ENCODE measurements at regions not wholly inside any gene's neighbourhood (a gene's known extent, or its start where the extent isn't known, plus 50 kb on each side); places are given as distances from the start of the nearest gene placed in this dataset.

DNA sequence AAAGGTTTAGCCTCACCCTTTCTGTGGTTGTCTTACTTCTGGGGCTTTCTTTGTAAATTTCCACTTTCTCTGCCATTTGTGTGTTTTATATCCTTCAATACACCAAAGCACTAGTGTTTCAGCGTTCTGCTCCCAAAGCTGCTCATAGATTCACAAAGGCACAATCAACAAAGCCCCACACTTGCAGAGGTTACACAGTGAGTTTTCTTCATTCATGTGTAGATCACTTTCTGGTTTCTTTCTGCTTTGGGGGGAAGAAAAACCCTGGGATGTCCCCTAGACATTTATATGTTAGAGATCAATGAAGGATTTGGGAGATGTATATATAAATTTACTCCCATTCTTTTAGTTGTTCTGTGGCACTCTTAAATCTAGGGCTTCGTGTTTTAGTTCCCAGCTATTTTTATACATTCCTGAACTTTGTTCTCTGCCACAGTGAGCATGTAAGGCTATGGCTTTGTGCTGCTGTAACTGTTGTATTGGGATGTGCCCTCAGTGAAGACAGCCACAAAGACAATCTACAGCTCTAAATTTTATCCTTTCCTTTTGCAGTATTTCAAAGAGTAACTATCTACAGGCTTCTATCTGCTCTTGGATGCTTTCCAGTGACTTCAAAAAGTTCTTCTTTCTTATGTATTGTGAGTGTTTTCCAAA lies 636.5 kb downstream of the ZBBX start:
- no peaks in the 10 kb centered on the region for H3K79me2 ChIP-seq (ENCODE audit: control insufficient read depth, insufficient read depth, low read length, unreplicated experiment)
- H3K27ac ChIP-seq (ENCODE audit: low read depth, low read length), result no peak overlapping the region
- H3K36me3 ChIP-seq (ENCODE audit: insufficient read depth, low read length), result no peaks in the 10 kb centered on the region
- H2AFZ ChIP-seq (ENCODE audit: low read length, unreplicated experiment), result no peak overlapping the region
- H3K4me1 ChIP-seq (ENCODE audit: control insufficient read depth, insufficient read depth, low read length, unreplicated experiment), result no peaks in the 10 kb centered on the region
- H3K4me3 ChIP-seq (ENCODE audit: low read depth, low read length), result no peak overlapping the region
- no peaks in the 10 kb centered on the region for H3K27me3 ChIP-seq (ENCODE audit: insufficient read depth, low read length)

DNA sequence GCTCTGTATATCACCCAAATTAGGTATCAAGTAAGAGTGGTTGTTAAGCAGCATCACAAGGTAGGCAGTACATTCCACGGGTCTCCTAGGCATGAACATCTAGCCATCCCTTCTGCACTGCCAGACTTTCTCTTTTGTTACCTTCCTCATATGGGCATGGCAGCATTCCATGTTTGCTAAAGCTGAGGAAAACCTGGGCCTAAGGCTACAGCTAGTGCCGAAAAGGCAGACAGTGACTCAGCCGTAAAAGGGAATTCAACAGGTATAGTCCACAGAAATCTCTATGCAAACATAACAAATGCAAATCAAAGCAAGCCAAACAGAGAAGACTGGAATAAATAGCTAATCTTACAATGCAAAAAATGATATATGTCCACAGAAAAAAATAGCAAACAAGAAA lies 645.4 kb downstream of the ZBBX start:
- H3K4me1 ChIP-seq (ENCODE audit: control insufficient read depth, insufficient read depth, low read length, unreplicated experiment), result no peaks in the 10 kb centered on the region
- no peaks in the 10 kb centered on the region for H3K36me3 ChIP-seq (ENCODE audit: insufficient read depth, low read length)
- H3K27me3 ChIP-seq (ENCODE audit: insufficient read depth, low read length), result no peaks in the 10 kb centered on the region
- no peak overlapping the region for H2AFZ ChIP-seq (ENCODE audit: low read length, unreplicated experiment)
- H3K4me3 ChIP-seq (ENCODE audit: low read depth, low read length), result no peak overlapping the region
- H3K79me2 ChIP-seq (ENCODE audit: control insufficient read depth, insufficient read depth, low read length, unreplicated experiment), result no peaks in the 10 kb centered on the region
- H3K27ac ChIP-seq (ENCODE audit: low read depth, low read length), result no peak overlapping the region

DNA sequence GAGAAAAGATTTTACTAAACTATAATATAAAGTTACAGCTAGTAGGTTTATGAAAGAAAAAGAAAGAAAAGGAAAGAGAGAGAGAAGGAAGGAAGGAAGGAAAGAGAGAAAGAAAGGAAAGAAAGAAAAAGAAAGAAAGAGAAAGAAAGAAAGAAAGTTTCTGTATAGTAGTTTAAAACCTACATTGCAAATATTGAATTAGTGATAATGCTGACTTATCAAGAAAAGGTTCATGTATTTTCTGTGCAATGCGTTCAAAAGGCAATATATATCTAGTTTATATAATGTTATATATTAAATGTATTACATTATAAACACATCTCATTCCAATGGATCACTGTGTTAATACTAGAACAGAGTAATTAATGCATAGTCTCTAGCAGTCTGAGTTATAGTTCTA lies 648.4 kb downstream of the ZBBX start:
- no peaks in the 10 kb centered on the region for H3K4me1 ChIP-seq (ENCODE audit: control insufficient read depth, insufficient read depth, low read length, unreplicated experiment)
- H3K4me3 ChIP-seq (ENCODE audit: low read depth, low read length), result no peak overlapping the region
- H3K36me3 ChIP-seq (ENCODE audit: insufficient read depth, low read length), result no peaks in the 10 kb centered on the region
- H2AFZ ChIP-seq (ENCODE audit: low read length, unreplicated experiment), result no peak overlapping the region
- no peak overlapping the region for H3K27ac ChIP-seq (ENCODE audit: low read depth, low read length)
- H3K27me3 ChIP-seq (ENCODE audit: insufficient read depth, low read length), result no peaks in the 10 kb centered on the region
- H3K79me2 ChIP-seq (ENCODE audit: control insufficient read depth, insufficient read depth, low read length, unreplicated experiment), result no peaks in the 10 kb centered on the region

DNA sequence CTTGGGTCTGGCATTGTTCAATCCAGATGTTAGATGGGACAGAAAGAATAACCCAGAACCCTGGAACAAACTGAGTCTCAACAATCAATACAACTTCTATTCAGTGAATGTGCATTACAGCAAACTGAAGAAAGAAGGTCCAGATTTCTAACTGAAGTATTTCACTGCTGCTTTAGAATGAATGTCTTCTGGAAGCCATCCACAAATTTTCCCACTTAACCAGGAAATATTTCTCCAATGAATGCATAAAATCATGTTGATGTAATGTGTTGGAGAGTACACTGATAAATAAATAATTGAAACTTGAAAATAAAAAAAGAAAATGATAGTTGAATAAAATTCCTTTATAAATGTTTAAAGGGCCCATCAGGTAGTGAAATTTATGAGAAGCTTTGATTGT lies 658.6 kb downstream of the ZBBX start:
- Histone ChIP-seq H3K4me3 (ENCODE audit: low read depth, low read length) (no peak overlapping the region), H3K36me3 (ENCODE audit: insufficient read depth, low read length) (no peaks in the 10 kb centered on the region), H2AFZ (ENCODE audit: low read length, unreplicated experiment) (no peak overlapping the region), H3K27ac (ENCODE audit: low read depth, low read length) (no peak overlapping the region), H3K4me1 (ENCODE audit: control insufficient read depth, insufficient read depth, low read length, unreplicated experiment) (no peaks in the 10 kb centered on the region), H3K79me2 (ENCODE audit: control insufficient read depth, insufficient read depth, low read length, unreplicated experiment) (no peaks in the 10 kb centered on the region), H3K27me3 (ENCODE audit: insufficient read depth, low read length) (no peaks in the 10 kb centered on the region)

DNA sequence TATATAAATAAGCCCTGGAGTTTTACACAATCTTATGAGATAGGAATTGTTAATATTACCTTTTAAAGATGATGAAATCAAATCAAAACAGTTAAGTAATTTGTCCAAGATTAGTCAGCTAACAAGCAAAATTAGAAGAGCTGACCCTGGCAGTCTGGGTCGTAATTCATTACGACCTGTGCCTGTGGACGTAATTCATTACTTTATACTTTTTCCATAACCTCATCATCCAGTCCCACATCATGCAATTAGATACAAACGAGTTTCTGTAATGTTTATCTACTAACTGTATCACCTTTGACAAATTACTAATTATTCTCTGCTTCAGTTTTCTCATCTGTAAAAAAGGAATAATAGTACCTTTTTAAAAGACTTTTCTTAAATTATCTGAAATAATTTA lies 665.9 kb downstream of the ZBBX start:
- no peaks in the 10 kb centered on the region for H3K79me2 ChIP-seq (ENCODE audit: control insufficient read depth, insufficient read depth, low read length, unreplicated experiment)
- no peaks in the 10 kb centered on the region for H3K36me3 ChIP-seq (ENCODE audit: insufficient read depth, low read length)
- no peaks in the 10 kb centered on the region for H3K4me1 ChIP-seq (ENCODE audit: control insufficient read depth, insufficient read depth, low read length, unreplicated experiment)
- no peak overlapping the region for H3K4me3 ChIP-seq (ENCODE audit: low read depth, low read length)
- no peak overlapping the region for H2AFZ ChIP-seq (ENCODE audit: low read length, unreplicated experiment)
- no peaks in the 10 kb centered on the region for H3K27me3 ChIP-seq (ENCODE audit: insufficient read depth, low read length)
- no peak overlapping the region for H3K27ac ChIP-seq (ENCODE audit: low read depth, low read length)

DNA sequence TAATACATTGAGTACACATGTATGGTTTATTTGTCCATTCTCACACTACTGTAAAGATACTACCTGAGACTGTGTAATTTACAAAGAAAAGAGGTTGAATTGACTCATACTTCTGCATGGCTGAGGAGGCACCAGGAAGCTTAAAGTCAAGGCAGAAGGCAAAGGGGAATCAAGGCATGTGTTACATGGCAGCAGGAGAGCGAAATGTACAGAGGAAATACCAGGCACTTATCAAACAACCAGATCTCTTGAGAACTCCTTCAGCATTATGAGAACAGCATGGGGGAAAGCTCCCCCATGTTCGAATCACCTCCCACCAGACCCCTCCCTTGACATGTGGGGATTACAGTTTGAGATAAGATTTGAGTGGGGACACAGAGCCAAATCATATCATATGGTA lies 666.3 kb downstream of the ZBBX start:
- H2AFZ ChIP-seq (ENCODE audit: low read length, unreplicated experiment), result no peak overlapping the region
- no peak overlapping the region for H3K27ac ChIP-seq (ENCODE audit: low read depth, low read length)
- no peaks in the 10 kb centered on the region for H3K79me2 ChIP-seq (ENCODE audit: control insufficient read depth, insufficient read depth, low read length, unreplicated experiment)
- no peaks in the 10 kb centered on the region for H3K4me1 ChIP-seq (ENCODE audit: control insufficient read depth, insufficient read depth, low read length, unreplicated experiment)
- no peaks in the 10 kb centered on the region for H3K27me3 ChIP-seq (ENCODE audit: insufficient read depth, low read length)
- H3K36me3 ChIP-seq (ENCODE audit: insufficient read depth, low read length), result no peaks in the 10 kb centered on the region
- H3K4me3 ChIP-seq (ENCODE audit: low read depth, low read length), result no peak overlapping the region

DNA sequence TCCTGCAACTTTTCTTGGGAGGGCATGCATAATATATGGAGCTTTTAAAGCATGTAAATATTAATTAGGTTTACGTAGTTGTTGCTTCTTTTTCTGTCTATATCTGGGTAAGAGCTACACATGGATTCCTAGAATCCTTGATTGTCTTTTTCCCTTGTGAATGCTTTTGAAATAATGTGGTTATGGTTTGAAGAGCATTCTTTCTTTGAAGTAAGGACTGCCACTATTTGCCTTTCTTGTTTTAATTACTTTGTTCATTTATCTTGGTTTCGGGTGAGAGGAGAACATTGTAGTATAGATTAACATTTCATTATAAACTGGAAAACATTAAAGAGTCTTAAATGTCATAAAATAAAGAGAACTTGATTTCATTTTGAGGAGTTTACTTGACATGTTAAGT lies 674.0 kb downstream of the ZBBX start:
- Histone ChIP-seq H3K79me2 (ENCODE audit: control insufficient read depth, insufficient read depth, low read length, unreplicated experiment) (no peaks in the 10 kb centered on the region), H2AFZ (ENCODE audit: low read length, unreplicated experiment) (no peak overlapping the region), H3K36me3 (ENCODE audit: insufficient read depth, low read length) (no peaks in the 10 kb centered on the region), H3K4me1 (ENCODE audit: control insufficient read depth, insufficient read depth, low read length, unreplicated experiment) (no peaks in the 10 kb centered on the region), H3K4me3 (ENCODE audit: low read depth, low read length) (no peak overlapping the region), H3K27ac (ENCODE audit: low read depth, low read length) (no peak overlapping the region), H3K27me3 (ENCODE audit: insufficient read depth, low read length) (no peaks in the 10 kb centered on the region)

DNA sequence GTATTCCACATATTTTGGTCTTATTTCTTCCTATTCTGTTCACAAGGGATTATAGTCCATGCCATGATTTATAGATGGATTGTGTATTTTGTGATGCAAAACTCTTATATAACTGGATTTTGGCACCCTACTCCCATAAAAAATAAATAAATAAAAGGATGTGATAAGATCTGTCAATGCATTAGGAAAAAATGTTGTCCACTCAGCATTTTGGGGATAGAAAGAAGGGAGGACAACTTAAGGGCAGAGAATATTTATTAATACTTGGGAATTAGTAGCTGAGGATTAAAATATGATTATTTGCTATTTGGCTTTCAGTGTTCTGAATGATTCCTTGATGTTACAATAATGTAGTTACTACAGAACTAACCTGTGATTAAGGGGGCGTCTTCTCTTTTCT lies 682.6 kb downstream of the ZBBX start:
- no peaks in the 10 kb centered on the region for H3K79me2 ChIP-seq (ENCODE audit: control insufficient read depth, insufficient read depth, low read length, unreplicated experiment)
- H3K4me3 ChIP-seq (ENCODE audit: low read depth, low read length), result no peak overlapping the region
- no peaks in the 10 kb centered on the region for H3K27me3 ChIP-seq (ENCODE audit: insufficient read depth, low read length)
- no peak overlapping the region for H2AFZ ChIP-seq (ENCODE audit: low read length, unreplicated experiment)
- H3K36me3 ChIP-seq (ENCODE audit: insufficient read depth, low read length), result no peaks in the 10 kb centered on the region
- no peaks in the 10 kb centered on the region for H3K4me1 ChIP-seq (ENCODE audit: control insufficient read depth, insufficient read depth, low read length, unreplicated experiment)
- no peak overlapping the region for H3K27ac ChIP-seq (ENCODE audit: low read depth, low read length)

DNA sequence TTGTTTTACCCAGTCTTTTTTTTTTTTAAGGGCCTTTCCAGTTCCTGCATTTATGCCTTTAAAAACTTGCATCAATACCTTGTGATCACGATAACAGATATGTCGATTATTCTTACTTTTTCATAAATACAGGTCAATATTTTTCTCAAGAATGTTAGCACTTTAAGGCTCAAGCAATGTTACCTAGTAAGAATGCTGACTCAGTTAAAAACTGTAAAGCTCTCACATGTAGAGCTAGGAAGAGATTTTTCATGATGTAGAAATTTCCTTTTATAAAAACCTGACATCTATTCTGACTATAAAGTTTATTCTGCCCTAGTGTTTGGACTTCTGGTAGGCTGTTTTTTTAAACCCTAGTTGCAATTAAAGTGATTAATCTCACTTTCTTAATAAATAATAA lies 684.0 kb downstream of the ZBBX start:
- Histone ChIP-seq H3K4me1 (ENCODE audit: control insufficient read depth, insufficient read depth, low read length, unreplicated experiment) (no peaks in the 10 kb centered on the region), H3K27me3 (ENCODE audit: insufficient read depth, low read length) (no peaks in the 10 kb centered on the region), H3K79me2 (ENCODE audit: control insufficient read depth, insufficient read depth, low read length, unreplicated experiment) (no peaks in the 10 kb centered on the region), H3K27ac (ENCODE audit: low read depth, low read length) (no peak overlapping the region), H2AFZ (ENCODE audit: low read length, unreplicated experiment) (no peak overlapping the region), H3K4me3 (ENCODE audit: low read depth, low read length) (no peak overlapping the region), H3K36me3 (ENCODE audit: insufficient read depth, low read length) (no peaks in the 10 kb centered on the region)

DNA sequence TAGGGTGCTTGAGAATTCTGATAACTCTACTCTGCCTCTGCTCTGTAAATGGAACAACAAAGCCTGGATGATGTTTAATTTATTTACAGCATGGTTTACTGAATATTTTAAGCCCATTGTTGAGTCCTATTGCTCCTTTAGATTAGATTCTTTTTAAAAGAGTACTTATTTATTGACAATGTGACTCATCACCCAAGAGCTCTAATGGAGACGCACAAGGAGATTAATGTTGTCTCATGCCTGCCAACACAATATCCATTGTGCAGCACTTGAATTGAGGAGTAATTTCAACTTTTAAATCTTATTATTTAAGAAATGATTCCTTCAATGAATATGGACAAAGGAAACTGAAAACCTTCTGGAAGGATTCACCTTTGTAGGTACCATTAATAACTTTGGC lies 691.4 kb downstream of the ZBBX start:
- H3K36me3 ChIP-seq (ENCODE audit: insufficient read depth, low read length), result no peaks in the 10 kb centered on the region
- H2AFZ ChIP-seq (ENCODE audit: low read length, unreplicated experiment), result no peak overlapping the region
- no peaks in the 10 kb centered on the region for H3K79me2 ChIP-seq (ENCODE audit: control insufficient read depth, insufficient read depth, low read length, unreplicated experiment)
- H3K27ac ChIP-seq (ENCODE audit: low read depth, low read length), result no peak overlapping the region
- H3K27me3 ChIP-seq (ENCODE audit: insufficient read depth, low read length), result no peaks in the 10 kb centered on the region
- no peak overlapping the region for H3K4me3 ChIP-seq (ENCODE audit: low read depth, low read length)
- H3K4me1 ChIP-seq (ENCODE audit: control insufficient read depth, insufficient read depth, low read length, unreplicated experiment), result no peaks in the 10 kb centered on the region

DNA sequence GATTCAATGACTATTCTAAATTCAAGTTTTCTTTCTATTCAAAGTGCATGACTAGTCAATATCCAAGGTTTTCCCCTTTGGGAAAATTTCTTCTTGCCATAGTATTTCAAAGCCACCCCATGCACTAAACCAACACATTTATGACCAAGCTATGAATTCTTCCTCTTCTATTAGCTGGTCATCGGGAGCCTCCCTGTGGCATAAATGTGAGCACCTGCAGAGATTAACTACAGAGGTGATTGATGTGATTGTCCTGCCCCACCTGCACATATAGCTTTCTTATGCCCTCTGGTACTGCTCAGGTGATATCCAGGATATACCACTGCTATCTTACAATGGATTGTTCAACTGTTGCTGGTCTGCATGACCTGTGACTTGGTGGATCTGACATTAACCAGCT lies 694.9 kb downstream of the ZBBX start:
- H3K4me3 ChIP-seq (ENCODE audit: low read depth, low read length), result no peak overlapping the region
- no peaks in the 10 kb centered on the region for H3K27me3 ChIP-seq (ENCODE audit: insufficient read depth, low read length)
- H3K4me1 ChIP-seq (ENCODE audit: control insufficient read depth, insufficient read depth, low read length, unreplicated experiment), result no peaks in the 10 kb centered on the region
- H2AFZ ChIP-seq (ENCODE audit: low read length, unreplicated experiment), result no peak overlapping the region
- no peaks in the 10 kb centered on the region for H3K36me3 ChIP-seq (ENCODE audit: insufficient read depth, low read length)
- H3K27ac ChIP-seq (ENCODE audit: low read depth, low read length), result no peak overlapping the region
- H3K79me2 ChIP-seq (ENCODE audit: control insufficient read depth, insufficient read depth, low read length, unreplicated experiment), result no peaks in the 10 kb centered on the region
